WI38 (cell line): ENCODE measurements at regions not wholly inside any gene's neighbourhood (a gene's known extent, or its start where the extent isn't known, plus 50 kb on each side); places are given as distances from the start of the nearest gene placed in this dataset.
A peak's percentile ranks its signal among the peaks of the same experiment; 100 is the strongest.

Experiments used
- H3K4me3 ChIP-seq: 2 replicates; pipeline ENCODE4 v1.5.1; 2011; ENCODE audit warnings: low read depth, mild to moderate bottlenecking, control low read depth, low read length
- CTCF ChIP-seq: IDR thresholded peaks from 2 replicates; pipeline ENCODE4 v1.5.1; 2012; ENCODE audit warnings: low read depth, mild to moderate bottlenecking, control low read depth, low read length

- H3K4me3 ChIP-seq = no peak overlapping the region
- TF ChIP-seq CTCF = no peak
Observed at GRCh38 chr12:5194306-5194705, 150.6 kb downstream of the KCNA5 start.

DNA sequence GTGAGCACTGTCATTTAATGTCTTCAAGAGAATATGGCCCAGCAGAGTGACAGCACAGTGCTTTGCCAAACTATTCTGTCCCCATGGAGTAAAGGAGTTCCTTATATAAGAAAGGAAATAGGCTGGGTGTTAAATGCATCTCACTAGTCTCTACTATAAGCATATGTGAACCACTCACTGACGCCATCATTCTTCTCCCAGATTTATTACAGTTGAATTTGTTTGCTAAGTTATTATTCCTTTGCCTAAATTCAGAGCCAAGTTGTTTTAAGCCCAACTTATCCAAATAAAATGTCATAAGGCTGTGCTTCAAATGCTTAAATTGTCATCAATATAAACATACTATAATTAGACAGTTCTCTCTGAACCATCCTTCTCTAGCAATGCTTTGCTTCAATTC is 151.6 kb downstream of the KCNA5 start:
- TF ChIP-seq CTCF = no peak
- no peak overlapping the region for H3K4me3 ChIP-seq

DNA sequence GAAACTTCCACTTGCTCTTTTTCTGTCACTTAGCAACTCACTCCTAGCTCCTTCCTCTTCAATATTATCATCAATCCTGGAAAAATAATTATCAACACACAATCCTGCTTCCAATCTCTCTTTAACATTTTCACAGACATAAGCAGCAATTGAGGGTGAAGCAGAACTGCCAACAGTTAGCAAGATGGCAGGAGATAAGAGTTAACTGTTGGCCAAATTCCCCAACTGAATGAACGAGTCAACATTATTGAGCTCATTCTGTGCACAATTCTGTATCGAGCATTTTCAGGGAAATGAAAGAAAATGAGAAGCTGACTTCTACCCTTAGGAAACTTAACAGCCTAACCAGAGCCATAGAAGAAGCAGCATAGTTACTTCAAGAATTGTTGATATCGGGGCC is 152.0 kb downstream of the KCNA5 start:
- no peak for TF ChIP-seq CTCF
- no peak overlapping the region for H3K4me3 ChIP-seq

GRCh38 chr12:5197131-5197530 is 153.5 kb downstream of the KCNA5 start:
- no peak overlapping the region for H3K4me3 ChIP-seq
- TF ChIP-seq CTCF = no peak

GRCh38 chr12:5197656-5198055 is 154.0 kb downstream of the KCNA5 start:
- TF ChIP-seq CTCF = no peak
- no peak overlapping the region for H3K4me3 ChIP-seq

- no peak overlapping the region for H3K4me3 ChIP-seq
- TF ChIP-seq CTCF = peak; percentile 58
Observed at GRCh38 chr12:5200278-5201087, 156.8 kb downstream of the KCNA5 start.

- TF ChIP-seq CTCF = no peak
- no peak overlapping the region for H3K4me3 ChIP-seq
Observed at GRCh38 chr12:5201554-5202218, 158.0 kb downstream of the KCNA5 start.
